ENCODE measurements at regions not wholly inside any gene's neighbourhood (a gene's known extent, or its start where the extent isn't known, plus 50 kb on each side); places are given as distances from the start of the nearest gene placed in this dataset.

- no peak for TF ChIP-seq SPI1 (IDR thresholded peaks at IDR 0.05; ENCODE audit: borderline replicate concordance, low read depth)
- no peak for TF ChIP-seq GABPA (IDR thresholded peaks at IDR 0.05; ENCODE audit: low read depth)
- no peak for TF ChIP-seq POLR2AphosphoS5 (IDR thresholded peaks at IDR 0.05; ENCODE audit: low read depth)
- no peak for TF ChIP-seq REST (IDR thresholded peaks at IDR 0.05; ENCODE audit: insufficient replicate concordance, low read depth)
- TF ChIP-seq CTCF (IDR thresholded peaks at IDR 0.05; ENCODE audit: insufficient read depth, low read length): no peak
Measured at GRCh38 chr12:98437166-98437565, 78.2 kb upstream of the TMPO start.

GRCh38 chr12:98437806-98438595 is 77.4 kb upstream of the TMPO start:
- no peak for TF ChIP-seq SPI1 (IDR thresholded peaks at IDR 0.05; ENCODE audit: borderline replicate concordance, low read depth)
- no peak for TF ChIP-seq REST (IDR thresholded peaks at IDR 0.05; ENCODE audit: insufficient replicate concordance, low read depth)
- no peak for TF ChIP-seq POLR2AphosphoS5 (IDR thresholded peaks at IDR 0.05; ENCODE audit: low read depth)
- no peak for TF ChIP-seq GABPA (IDR thresholded peaks at IDR 0.05; ENCODE audit: low read depth)
- no peak for TF ChIP-seq CTCF (IDR thresholded peaks at IDR 0.05; ENCODE audit: insufficient read depth, low read length)
- Histone ChIP-seq H3K27ac (replicated peaks) (no peak overlapping the region), H3K4me3 (replicated peaks; ENCODE audit: insufficient read depth, low read length) (no peak overlapping the region), H3K27me3 (ENCODE audit: insufficient read depth, poor library complexity, severe bottlenecking) (no peaks in the 10 kb centered on the region)
- DNase-seq (ENCODE audit: low read depth in 1 of 2, low spot score in 1 of 2): no peak

More at GRCh38 chr12:98437166-98437565, 78.2 kb upstream of the TMPO start:
- H3K27ac ChIP-seq (replicated peaks): no peak overlapping the region
- DNase-seq (ENCODE audit: low read depth in 1 of 2, low spot score in 1 of 2): no peak
- H3K4me3 ChIP-seq (replicated peaks; ENCODE audit: insufficient read depth, low read length): no peak overlapping the region
- H3K27me3 ChIP-seq (ENCODE audit: insufficient read depth, poor library complexity, severe bottlenecking): no peaks in the 10 kb centered on the region

GRCh38 chr12:98438656-98439230 is 76.6 kb upstream of the TMPO start:
- TF ChIP-seq SPI1 (IDR thresholded peaks at IDR 0.05; ENCODE audit: borderline replicate concordance, low read depth) (no peak), REST (IDR thresholded peaks at IDR 0.05; ENCODE audit: insufficient replicate concordance, low read depth) (no peak), GABPA (IDR thresholded peaks at IDR 0.05; ENCODE audit: low read depth) (no peak), POLR2AphosphoS5 (IDR thresholded peaks at IDR 0.05; ENCODE audit: low read depth) (no peak), CTCF (IDR thresholded peaks at IDR 0.05; ENCODE audit: insufficient read depth, low read length) (no peak)
- Histone ChIP-seq H3K4me3 (replicated peaks; ENCODE audit: insufficient read depth, low read length) (no peak overlapping the region), H3K27me3 (ENCODE audit: insufficient read depth, poor library complexity, severe bottlenecking) (no peaks in the 10 kb centered on the region), H3K27ac (replicated peaks) (no peak overlapping the region)
- no peak for DNase-seq (ENCODE audit: low read depth in 1 of 2, low spot score in 1 of 2)

Data from HL-60 (cell line).